ENCODE measurements at regions not wholly inside any gene's neighbourhood (a gene's known extent, or its start where the extent isn't known, plus 50 kb on each side); places are given as distances from the start of the nearest gene placed in this dataset.

DNA sequence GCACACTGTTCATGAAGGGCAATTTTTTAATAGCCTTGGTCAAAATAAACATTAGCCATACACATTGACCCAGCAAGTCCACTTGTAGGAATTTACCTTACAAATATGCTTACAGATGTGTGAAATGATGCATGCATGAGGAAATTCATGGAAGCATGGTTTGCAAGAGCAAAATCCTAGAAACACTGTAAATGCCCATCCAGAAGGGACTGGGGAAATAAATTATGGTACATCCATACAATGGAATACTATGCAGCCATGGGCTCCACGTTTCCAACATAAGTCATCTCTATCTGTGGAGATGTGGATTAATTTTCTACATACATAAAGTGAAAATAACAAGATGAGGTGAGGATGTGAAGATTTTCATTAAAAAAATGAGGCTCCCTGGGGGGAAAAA, 99.1 kb downstream of the NPY start:
- peaks cover 3% of the 10 kb centered on the region for H3K9me3 ChIP-seq
- H3K36me3 ChIP-seq: no peaks in the 10 kb centered on the region
- H3K4me3 ChIP-seq: no peak overlapping the region
- DNase-seq (ENCODE audit: low spot score) (no peak), ATAC-seq (ENCODE audit: insufficient number of reproducible peaks, low FRiP score, low read depth) (no peak)
- H3K4me1 ChIP-seq (ENCODE audit: control insufficient read depth in 1 of 2, low read depth in 2 of 2): no peaks in the 10 kb centered on the region
- no peak overlapping the region for H3K27ac ChIP-seq
- no peaks in the 10 kb centered on the region for H3K27me3 ChIP-seq (replicated peaks; ENCODE audit: insufficient read depth)
- TF ChIP-seq, protein P1, sequence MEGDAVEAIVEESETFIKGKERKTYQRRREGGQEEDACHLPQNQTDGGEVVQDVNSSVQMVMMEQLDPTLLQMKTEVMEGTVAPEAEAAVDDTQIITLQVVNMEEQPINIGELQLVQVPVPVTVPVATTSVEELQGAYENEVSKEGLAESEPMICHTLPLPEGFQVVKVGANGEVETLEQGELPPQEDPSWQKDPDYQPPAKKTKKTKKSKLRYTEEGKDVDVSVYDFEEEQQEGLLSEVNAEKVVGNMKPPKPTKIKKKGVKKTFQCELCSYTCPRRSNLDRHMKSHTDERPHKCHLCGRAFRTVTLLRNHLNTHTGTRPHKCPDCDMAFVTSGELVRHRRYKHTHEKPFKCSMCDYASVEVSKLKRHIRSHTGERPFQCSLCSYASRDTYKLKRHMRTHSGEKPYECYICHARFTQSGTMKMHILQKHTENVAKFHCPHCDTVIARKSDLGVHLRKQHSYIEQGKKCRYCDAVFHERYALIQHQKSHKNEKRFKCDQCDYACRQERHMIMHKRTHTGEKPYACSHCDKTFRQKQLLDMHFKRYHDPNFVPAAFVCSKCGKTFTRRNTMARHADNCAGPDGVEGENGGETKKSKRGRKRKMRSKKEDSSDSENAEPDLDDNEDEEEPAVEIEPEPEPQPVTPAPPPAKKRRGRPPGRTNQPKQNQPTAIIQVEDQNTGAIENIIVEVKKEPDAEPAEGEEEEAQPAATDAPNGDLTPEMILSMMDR (IDR thresholded peaks at IDR 0.05): no peak

DNA sequence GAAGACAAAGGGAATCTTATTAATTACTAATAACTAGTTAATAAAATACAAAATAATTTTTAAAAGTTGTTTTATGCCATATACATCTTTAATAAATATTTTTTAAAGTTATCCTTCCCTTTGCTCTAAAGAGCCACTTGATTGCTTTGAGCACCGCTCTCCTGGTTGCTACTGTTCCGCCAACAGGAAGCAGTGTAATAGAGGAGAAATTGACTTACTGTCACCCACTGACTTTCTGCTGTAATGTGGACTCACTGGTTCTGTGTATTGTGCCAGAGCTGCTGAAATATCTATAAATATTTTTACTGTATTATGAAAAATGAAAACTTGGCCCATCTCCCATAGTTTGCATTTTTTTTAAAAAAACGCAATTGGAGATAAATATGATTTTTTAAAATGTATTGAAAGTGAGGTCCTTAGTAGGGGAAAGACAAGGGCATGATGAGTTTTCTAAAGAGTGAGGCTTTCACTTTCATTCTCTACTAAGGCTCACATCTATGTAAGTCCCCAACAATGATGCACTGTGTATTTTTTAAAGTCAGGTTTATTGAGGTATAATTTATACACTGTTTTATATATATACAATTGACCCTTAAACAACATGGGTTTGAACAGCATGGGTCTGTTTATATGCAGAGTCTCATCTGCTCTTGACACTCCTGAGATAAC, 100.5 kb downstream of the NPY start:
- Histone ChIP-seq H3K4me1 (ENCODE audit: control insufficient read depth in 1 of 2, low read depth in 2 of 2) (no peaks in the 10 kb centered on the region), H3K9me3 (peaks cover 3% of the 10 kb centered on the region), H3K27me3 (replicated peaks; ENCODE audit: insufficient read depth) (no peaks in the 10 kb centered on the region), H3K27ac (no peak overlapping the region), H3K36me3 (no peaks in the 10 kb centered on the region), H3K4me3 (no peak overlapping the region)
- ATAC-seq (ENCODE audit: insufficient number of reproducible peaks, low FRiP score, low read depth) (no peak), DNase-seq (ENCODE audit: low spot score) (no peak)
- TF ChIP-seq, protein P1 (IDR thresholded peaks at IDR 0.05): no peak

DNA sequence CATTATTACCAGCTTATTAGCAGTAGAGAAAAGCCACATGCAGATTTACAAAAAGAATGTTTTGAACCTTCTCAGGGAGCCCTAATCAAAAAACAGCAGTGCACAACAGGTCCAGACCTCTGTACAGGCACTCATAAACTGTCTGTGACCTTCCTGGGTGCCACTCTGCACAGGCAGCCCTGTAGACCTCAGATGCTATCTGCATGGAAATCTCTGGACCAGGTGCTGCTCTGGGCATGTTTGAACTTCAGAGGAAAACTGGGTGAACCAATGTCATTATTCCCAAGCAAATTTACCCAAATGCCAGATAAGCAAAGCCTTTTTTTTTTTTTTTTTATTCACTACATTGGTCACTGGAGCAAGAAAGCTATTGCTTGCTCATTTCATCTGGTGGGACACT, 104.2 kb downstream of the NPY start:
- no peaks in the 10 kb centered on the region for H3K36me3 ChIP-seq
- no peaks in the 10 kb centered on the region for H3K4me1 ChIP-seq (ENCODE audit: control insufficient read depth in 1 of 2, low read depth in 2 of 2)
- no peak for DNase-seq (ENCODE audit: low spot score)
- H3K27ac ChIP-seq: no peak overlapping the region
- TF ChIP-seq, protein P1 (IDR thresholded peaks at IDR 0.05): no peak
- ATAC-seq (ENCODE audit: insufficient number of reproducible peaks, low FRiP score, low read depth): no peak
- no peak overlapping the region for H3K4me3 ChIP-seq
- H3K27me3 ChIP-seq (replicated peaks; ENCODE audit: insufficient read depth): no peaks in the 10 kb centered on the region
- no peaks in the 10 kb centered on the region for H3K9me3 ChIP-seq

DNA sequence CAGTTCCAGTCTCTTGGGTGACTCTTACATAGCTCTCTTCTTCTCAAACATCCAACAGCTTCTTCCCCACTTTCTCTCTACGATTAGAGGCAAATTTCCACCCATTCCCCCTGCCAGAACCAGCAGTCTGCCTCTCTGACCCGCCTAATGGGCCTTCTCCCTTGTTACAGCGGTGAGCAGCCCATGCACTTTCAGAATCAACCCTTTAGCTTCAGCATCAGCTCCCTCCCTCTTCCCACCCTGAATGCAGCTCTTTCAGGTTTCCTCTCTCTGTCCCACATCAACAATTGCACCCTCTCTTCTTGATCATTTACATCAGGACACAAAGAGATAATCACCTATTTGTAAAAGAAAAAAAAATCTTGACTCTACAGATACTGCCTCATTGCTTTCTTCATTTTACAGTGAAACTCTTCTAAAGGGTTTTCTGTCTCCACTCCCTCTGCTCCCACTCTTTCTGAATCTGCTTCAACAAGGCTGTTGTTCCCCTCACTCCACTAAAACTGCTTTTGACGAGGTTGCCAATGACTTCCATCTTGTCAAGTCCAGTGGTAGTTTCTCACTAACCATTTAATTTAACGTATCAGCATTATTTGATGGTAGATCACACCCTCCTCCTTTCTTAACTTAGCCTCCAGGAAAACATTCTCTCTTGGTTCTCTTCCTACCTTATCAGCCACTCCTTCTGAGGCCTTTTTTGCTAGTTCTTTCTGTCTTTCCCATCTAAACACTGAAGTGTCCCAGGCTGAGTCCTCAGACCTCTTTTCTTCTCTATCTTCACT, 106.6 kb downstream of the NPY start:
- Histone ChIP-seq H3K27ac (no peak overlapping the region), H3K27me3 (replicated peaks; ENCODE audit: insufficient read depth) (no peaks in the 10 kb centered on the region), H3K4me1 (ENCODE audit: control insufficient read depth in 1 of 2, low read depth in 2 of 2) (no peaks in the 10 kb centered on the region), H3K36me3 (no peaks in the 10 kb centered on the region), H3K4me3 (no peak overlapping the region), H3K9me3 (no peaks in the 10 kb centered on the region)
- ATAC-seq (ENCODE audit: insufficient number of reproducible peaks, low FRiP score, low read depth): no peak
- TF ChIP-seq, protein P1 (IDR thresholded peaks at IDR 0.05): no peak
- DNase-seq (ENCODE audit: low spot score): no peak

DNA sequence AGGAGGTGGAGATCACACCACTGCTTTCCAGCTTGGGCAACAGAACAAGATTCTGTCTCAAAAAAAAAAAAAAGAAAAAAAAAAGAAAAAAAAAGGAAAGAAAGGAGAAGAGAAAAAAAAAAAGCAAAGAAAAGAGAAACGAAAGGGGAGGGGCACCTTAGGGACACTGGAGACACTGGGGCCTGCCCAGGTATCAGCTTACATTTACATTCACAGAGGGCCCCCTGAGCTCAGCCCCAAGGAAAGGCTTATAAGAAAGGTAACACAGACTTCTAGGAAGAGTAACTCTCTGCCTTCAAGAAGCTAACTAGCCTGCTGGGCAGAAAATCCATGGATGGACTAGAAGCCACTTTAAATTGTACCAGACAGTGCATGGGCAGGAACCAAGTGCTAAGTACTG, 108.8 kb downstream of the NPY start:
- ATAC-seq (ENCODE audit: insufficient number of reproducible peaks, low FRiP score, low read depth): no peak
- no peak for DNase-seq (ENCODE audit: low spot score)
- TF ChIP-seq, protein P1 (IDR thresholded peaks at IDR 0.05): no peak

More for the DNA sequence above, 108.8 kb downstream of the NPY start:
- Histone ChIP-seq H3K36me3 (no peaks in the 10 kb centered on the region), H3K4me3 (no peak overlapping the region), H3K27me3 (replicated peaks; ENCODE audit: insufficient read depth) (no peaks in the 10 kb centered on the region), H3K9me3 (no peaks in the 10 kb centered on the region), H3K27ac (no peak overlapping the region), H3K4me1 (ENCODE audit: control insufficient read depth in 1 of 2, low read depth in 2 of 2) (no peaks in the 10 kb centered on the region)

Measured in thoracic aorta (tissue), 2 donors.